ENCODE measurements at regions not wholly inside any gene's neighbourhood (a gene's known extent, or its start where the extent isn't known, plus 50 kb on each side); places are given as distances from the start of the nearest gene placed in this dataset.

GRCh38 chr6:108737594-108738546, 110.4 kb upstream of the ARMC2 start:
- intact Hi-C loops (cut with DNase I): no loop called here
- peak overlapping the region in 2 of 4 donors; percentile 25 to 56 for H3K27ac ChIP-seq
- DNase-seq: no peak
- peaks cover 0 to 43% (median 13%) of the 10 kb centered on the region in 3 donors for H3K4me1 ChIP-seq
- 73 to 84% methylated on average over 13 of the region's 18 CpGs for WGBS, 2 donors
- H3K9me3 ChIP-seq: no peaks in the 10 kb centered on the region
- TF ChIP-seq CTCF (IDR thresholded peaks at IDR 0.05) (no peak), POLR2A (IDR thresholded peaks at IDR 0.05) (no peak)
- no peaks in the 10 kb centered on the region for H3K36me3 ChIP-seq
- H3K27me3 ChIP-seq: no peaks in the 10 kb centered on the region
- H3K4me3 ChIP-seq: no peak overlapping the region

GRCh38 chr6:108738684-108739416, 109.4 kb upstream of the ARMC2 start:
- intact Hi-C loops (cut with DNase I): no loop called here
- H3K36me3 ChIP-seq: no peaks in the 10 kb centered on the region
- peak overlapping the region in 1 of 4 donors; percentile 25 for H3K27ac ChIP-seq
- TF ChIP-seq POLR2A (IDR thresholded peaks at IDR 0.05) (no peak), CTCF (IDR thresholded peaks at IDR 0.05) (no peak)
- no peaks in the 10 kb centered on the region for H3K9me3 ChIP-seq
- peaks cover 0 to 43% (median 13%) of the 10 kb centered on the region in 3 donors for H3K4me1 ChIP-seq
- H3K27me3 ChIP-seq: no peaks in the 10 kb centered on the region
- no peak overlapping the region for H3K4me3 ChIP-seq
- WGBS, 2 donors: 89% methylated on average over 16 of the region's 16 CpGs
- DNase-seq: no peak

- no peaks in the 10 kb centered on the region for H3K36me3 ChIP-seq
- H3K4me1 ChIP-seq: peaks cover 0 to 43% (median 13%) of the 10 kb centered on the region in 3 donors
- H3K27ac ChIP-seq: no peak overlapping the region
- TF ChIP-seq POLR2A (IDR thresholded peaks at IDR 0.05) (no peak), CTCF (IDR thresholded peaks at IDR 0.05) (no peak)
- H3K4me3 ChIP-seq: no peak overlapping the region
- WGBS, 2 donors: 35 to 59% methylated on average over 7 to 8 of the region's 10 CpGs
- no peak for DNase-seq
- H3K9me3 ChIP-seq: no peaks in the 10 kb centered on the region
- intact Hi-C loops (cut with DNase I): no loop called here
- H3K27me3 ChIP-seq: no peaks in the 10 kb centered on the region
Observed at GRCh38 chr6:108739496-108740330, 108.5 kb upstream of the ARMC2 start.

GRCh38 chr6:108741331-108741989, 106.8 kb upstream of the ARMC2 start:
- H3K4me1 ChIP-seq: peaks cover 0 to 36% (median 13%) of the 10 kb centered on the region in 3 donors
- intact Hi-C loops (cut with DNase I): no loop called here
- no peak for TF ChIP-seq CTCF (IDR thresholded peaks at IDR 0.05)
- TF ChIP-seq POLR2A (IDR thresholded peaks at IDR 0.05): no peak
- no peaks in the 10 kb centered on the region for H3K36me3 ChIP-seq
- no peaks in the 10 kb centered on the region for H3K27me3 ChIP-seq
- 75 to 76% methylated on average over 9 of the region's 9 CpGs for WGBS, 2 donors
- no peak for DNase-seq
- no peak overlapping the region for H3K4me3 ChIP-seq
- no peak overlapping the region for H3K27ac ChIP-seq
- H3K9me3 ChIP-seq: no peaks in the 10 kb centered on the region

Data from esophagus squamous epithelium (tissue), 5 donors.